ENCODE measurements at regions not wholly inside any gene's neighbourhood (a gene's known extent, or its start where the extent isn't known, plus 50 kb on each side); places are given as distances from the start of the nearest gene placed in this dataset.

DNA sequence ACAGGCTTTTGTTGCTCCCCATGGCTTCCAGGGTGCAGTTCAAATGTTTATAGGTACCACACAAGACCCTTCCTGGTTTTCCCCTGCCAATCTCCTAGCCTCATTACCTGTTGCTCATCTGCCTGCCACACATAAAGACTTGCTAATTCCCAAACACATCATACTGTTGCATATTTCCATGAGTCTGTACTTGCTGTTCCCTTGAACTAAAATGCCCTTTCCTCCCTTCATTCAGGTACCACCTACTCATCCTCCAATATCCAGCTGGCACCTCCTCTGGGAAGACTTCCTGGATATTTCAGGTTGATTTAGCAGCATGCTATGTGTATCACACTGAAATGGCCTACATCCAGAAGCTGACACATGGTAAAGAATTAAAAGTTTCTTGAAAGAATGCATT lies 206.4 kb upstream of the NFE2L3 start:
- H3K9me3 ChIP-seq (ENCODE audit: low read length), result no peaks in the 10 kb centered on the region
- no peaks in the 10 kb centered on the region for H4K20me1 ChIP-seq (ENCODE audit: low read length)
- peaks cover 26% of the 10 kb centered on the region for H3K27me3 ChIP-seq (ENCODE audit: low read length)
- no peak overlapping the region for H3K9ac ChIP-seq (ENCODE audit: low read length)
- H3K79me2 ChIP-seq (ENCODE audit: low read length), result no peaks in the 10 kb centered on the region
- CTCF ChIA-PET, result interaction anchor here (0.6 kb wide), 1 partner anchor 910 kb away, joined by 3 read pairs; no protein-coding TSS in a partner anchor
- H2AFZ ChIP-seq (ENCODE audit: low read length), result no peak overlapping the region
- POLR2A ChIA-PET (ENCODE audit: unreplicated experiment), result no interaction called here
- H3K4me3 ChIP-seq (ENCODE audit: low read length), result no peak overlapping the region
- no peaks in the 10 kb centered on the region for H3F3A ChIP-seq (ENCODE audit: low read length, unreplicated experiment)
- H3K27ac ChIP-seq (ENCODE audit: low read length), result no peak overlapping the region
- H3K4me1 ChIP-seq (ENCODE audit: insufficient read depth, low read length), result peaks cover 3% of the 10 kb centered on the region; the same call in 1 of the 2 replicates
- DNase-seq, result no peak
- intact Hi-C loops (cut with micrococcal nuclease), result no loop called here
- TF ChIP-seq EZH2phosphoT487 (IDR thresholded peaks at IDR 0.05; ENCODE audit: borderline replicate concordance, low read length) (no peak), CTCF (conservative IDR thresholded peaks at IDR 0.05; ENCODE audit: low read depth, low read length) (no peak), EZH2 (IDR thresholded peaks at IDR 0.05; ENCODE audit: low read length, unreplicated experiment) (no peak)
- no TSS peak for BruUV-seq (replicated peaks)
- no peaks in the 10 kb centered on the region for H3K9me2 ChIP-seq (replicated peaks; ENCODE audit: low read length)
- no peaks in the 10 kb centered on the region for H3K36me3 ChIP-seq (ENCODE audit: low read depth, low read length)
- no peak overlapping the region for H3K4me2 ChIP-seq (ENCODE audit: low read length)
- no peak for ATAC-seq

DNA sequence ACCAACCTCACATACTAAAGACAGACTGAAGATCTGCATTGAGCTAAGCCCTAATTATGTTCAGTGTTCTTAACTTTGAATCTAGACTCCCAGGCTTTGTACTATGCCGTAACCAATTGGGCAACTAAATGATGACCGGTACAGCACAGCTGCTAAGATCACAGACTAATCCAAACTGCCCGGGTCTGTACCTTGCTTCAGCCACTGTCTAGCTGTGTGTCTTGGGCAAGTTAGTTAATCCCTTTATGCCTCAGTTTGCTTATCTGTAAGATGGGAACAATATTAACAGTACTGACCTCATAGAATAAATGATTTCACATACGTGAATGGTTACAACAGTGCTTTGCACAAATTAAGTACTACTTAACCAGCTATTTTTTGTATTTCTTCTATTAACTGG lies 205.8 kb upstream of the NFE2L3 start:
- no TSS peak for BruUV-seq (replicated peaks)
- ChIA-PET POLR2A (ENCODE audit: unreplicated experiment) (no interaction called here), CTCF (no interaction called here)

More for the DNA sequence above, 205.8 kb upstream of the NFE2L3 start:
- H3K4me2 ChIP-seq (ENCODE audit: low read length), result no peak overlapping the region
- no peak overlapping the region for H3K27ac ChIP-seq (ENCODE audit: low read length)
- intact Hi-C loops (cut with micrococcal nuclease), result no loop called here
- peaks cover 30% of the 10 kb centered on the region for H3K27me3 ChIP-seq (ENCODE audit: low read length)
- no peaks in the 10 kb centered on the region for H3K9me3 ChIP-seq (ENCODE audit: low read length)
- H4K20me1 ChIP-seq (ENCODE audit: low read length), result no peaks in the 10 kb centered on the region
- H3K36me3 ChIP-seq (ENCODE audit: low read depth, low read length), result no peaks in the 10 kb centered on the region
- ATAC-seq (no peak), DNase-seq (no peak)
- H3K4me1 ChIP-seq (ENCODE audit: insufficient read depth, low read length), result peaks cover 3% of the 10 kb centered on the region; the same call in 1 of the 2 replicates
- no peaks in the 10 kb centered on the region for H3K9me2 ChIP-seq (replicated peaks; ENCODE audit: low read length)
- no peak overlapping the region for H3K9ac ChIP-seq (ENCODE audit: low read length)
- H3K4me3 ChIP-seq (ENCODE audit: low read length), result no peak overlapping the region
- no peak overlapping the region for H2AFZ ChIP-seq (ENCODE audit: low read length)
- H3K79me2 ChIP-seq (ENCODE audit: low read length), result no peaks in the 10 kb centered on the region
- no peaks in the 10 kb centered on the region for H3F3A ChIP-seq (ENCODE audit: low read length, unreplicated experiment)
- no peak for TF ChIP-seq EZH2phosphoT487 (IDR thresholded peaks at IDR 0.05; ENCODE audit: borderline replicate concordance, low read length)
- no peak for TF ChIP-seq CTCF (conservative IDR thresholded peaks at IDR 0.05; ENCODE audit: low read depth, low read length)
- TF ChIP-seq EZH2 (IDR thresholded peaks at IDR 0.05; ENCODE audit: low read length, unreplicated experiment), result no peak

Measured in PC-3 (cell line).